GM20000 (cell line): ENCODE measurements at regions not wholly inside any gene's neighbourhood (a gene's known extent, or its start where the extent isn't known, plus 50 kb on each side); places are given as distances from the start of the nearest gene placed in this dataset.

Experiments used
- DNase-seq: peaks from one replicate; pipeline ENCODE4 v3.0.0; 2012; ENCODE audit warnings: low spot score
- TF ChIP-seq, protein P1 (sequence below): IDR thresholded peaks from 2 replicates; pipeline ENCODE4 v1.5.1; 2012; ENCODE audit warnings: mild to moderate bottlenecking, control low read depth; ENCODE audit errors: extremely low read depth, missing control alignments

GRCh38 chr6:170160031-170160627, 130.7 kb downstream of the DLL1 start:
- TF ChIP-seq, protein P1, sequence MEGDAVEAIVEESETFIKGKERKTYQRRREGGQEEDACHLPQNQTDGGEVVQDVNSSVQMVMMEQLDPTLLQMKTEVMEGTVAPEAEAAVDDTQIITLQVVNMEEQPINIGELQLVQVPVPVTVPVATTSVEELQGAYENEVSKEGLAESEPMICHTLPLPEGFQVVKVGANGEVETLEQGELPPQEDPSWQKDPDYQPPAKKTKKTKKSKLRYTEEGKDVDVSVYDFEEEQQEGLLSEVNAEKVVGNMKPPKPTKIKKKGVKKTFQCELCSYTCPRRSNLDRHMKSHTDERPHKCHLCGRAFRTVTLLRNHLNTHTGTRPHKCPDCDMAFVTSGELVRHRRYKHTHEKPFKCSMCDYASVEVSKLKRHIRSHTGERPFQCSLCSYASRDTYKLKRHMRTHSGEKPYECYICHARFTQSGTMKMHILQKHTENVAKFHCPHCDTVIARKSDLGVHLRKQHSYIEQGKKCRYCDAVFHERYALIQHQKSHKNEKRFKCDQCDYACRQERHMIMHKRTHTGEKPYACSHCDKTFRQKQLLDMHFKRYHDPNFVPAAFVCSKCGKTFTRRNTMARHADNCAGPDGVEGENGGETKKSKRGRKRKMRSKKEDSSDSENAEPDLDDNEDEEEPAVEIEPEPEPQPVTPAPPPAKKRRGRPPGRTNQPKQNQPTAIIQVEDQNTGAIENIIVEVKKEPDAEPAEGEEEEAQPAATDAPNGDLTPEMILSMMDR: no peak
- no peak for DNase-seq

- no peak for DNase-seq
- TF ChIP-seq, protein P1: no peak
Observed at GRCh38 chr6:170159022-170159965, 131.6 kb downstream of the DLL1 start.

- TF ChIP-seq, protein P1: no peak
- DNase-seq: no peak
Observed at GRCh38 chr6:170158296-170159021, 132.4 kb downstream of the DLL1 start.

DNA sequence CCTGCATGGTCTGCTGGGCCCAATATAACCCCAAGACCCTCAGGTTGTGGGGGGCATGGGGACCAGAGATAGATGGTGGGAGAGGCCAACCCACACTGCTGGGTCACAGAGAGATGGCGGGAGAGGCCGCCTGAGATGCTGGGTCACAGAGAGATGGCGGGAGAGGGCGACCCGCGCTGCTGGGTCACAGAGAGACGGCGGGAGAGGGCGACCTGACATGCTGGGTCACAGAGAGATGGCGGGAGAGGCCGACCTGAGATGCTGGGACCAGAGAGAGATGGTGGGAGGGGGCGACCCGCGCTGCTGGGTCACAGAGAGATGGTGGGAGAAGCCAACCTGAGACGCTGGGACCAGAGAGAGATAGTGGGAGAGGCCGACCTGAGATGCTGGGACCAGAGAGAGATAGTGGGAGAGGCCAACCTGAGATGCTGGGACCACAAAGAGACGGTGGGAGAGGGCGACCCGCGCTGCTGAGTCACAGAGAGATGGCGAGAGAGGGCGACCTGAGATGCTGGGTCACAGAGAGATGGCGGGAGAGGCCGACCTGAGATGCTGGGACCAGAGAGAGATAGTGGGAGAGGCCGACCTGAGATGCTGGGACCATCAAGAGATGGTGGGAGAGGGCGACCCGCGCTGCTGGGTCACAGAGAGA, 133.2 kb downstream of the DLL1 start:
- no peak for DNase-seq
- TF ChIP-seq, protein P1: no peak

DNA sequence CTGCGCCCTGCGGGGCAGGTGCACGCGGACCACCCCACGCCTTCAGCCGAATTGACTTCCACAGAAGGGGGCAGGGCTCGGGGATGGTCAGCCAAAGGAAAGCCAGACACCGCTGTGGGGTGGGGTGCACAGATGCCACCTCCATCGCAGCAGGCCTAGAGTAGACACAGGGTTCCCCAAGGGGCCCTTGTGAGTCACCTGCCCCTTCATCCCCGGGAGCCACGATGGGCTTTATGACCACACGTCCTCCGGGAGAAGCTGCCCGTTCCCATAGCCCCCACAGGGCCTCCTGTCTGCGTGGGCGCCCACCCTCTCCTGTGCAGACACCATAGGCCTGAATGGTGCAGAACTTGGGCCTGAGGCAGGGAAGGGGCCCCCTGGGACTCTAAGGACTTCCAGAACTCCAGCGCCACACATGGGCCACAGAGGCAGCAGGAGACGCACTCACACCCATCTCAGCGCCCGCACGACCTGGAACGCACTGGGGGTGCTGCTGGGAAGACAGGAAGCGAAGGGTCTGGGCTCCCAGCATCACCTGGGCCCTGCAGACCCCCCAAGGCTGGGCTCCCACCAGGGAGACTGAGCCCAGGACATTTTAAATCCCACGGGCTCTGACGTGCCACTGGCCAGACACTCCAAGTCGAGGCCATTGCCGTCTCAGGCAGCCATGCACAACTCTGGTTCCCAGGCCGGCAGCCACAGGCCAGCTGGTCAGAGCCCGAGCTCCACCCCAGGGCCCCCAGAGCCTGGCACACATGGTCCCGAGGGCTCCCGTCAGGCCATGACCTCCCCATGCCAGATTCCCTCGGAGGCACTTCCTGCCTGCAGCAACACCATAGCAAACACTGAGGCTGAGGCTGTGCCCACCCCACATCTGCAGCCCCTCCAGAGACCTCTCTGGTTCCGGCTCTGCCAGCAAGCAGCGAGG, 134.2 kb downstream of the DLL1 start:
- TF ChIP-seq, protein P1: no peak
- DNase-seq: no peak

- TF ChIP-seq, protein P1: no peak
Observed at GRCh38 chr6:170155464-170156196, 135.2 kb downstream of the DLL1 start.

More at GRCh38 chr6:170155464-170156196, 135.2 kb downstream of the DLL1 start:
- DNase-seq: no peak
